ENCODE measurements at regions not wholly inside any gene's neighbourhood (a gene's known extent, or its start where the extent isn't known, plus 50 kb on each side); places are given as distances from the start of the nearest gene placed in this dataset.

- no peak for TF ChIP-seq CTCF (IDR thresholded peaks at IDR 0.05; ENCODE audit: low read depth, low read length)
- no peak overlapping the region for H3K4me3 ChIP-seq (replicated peaks in 1 of 2; ENCODE audit: low read depth in 2 of 2, low read length in 2 of 2)
- DNase-seq (ENCODE audit: low read depth in 2 of 2) = no peak
These were observed 132.6 kb downstream of the C1D start for GRCh38 chr2:67930156-67930555.

- no peak for DNase-seq (ENCODE audit: low read depth in 2 of 2)
- no peak for TF ChIP-seq CTCF (IDR thresholded peaks at IDR 0.05; ENCODE audit: low read depth, low read length)
- no peak overlapping the region for H3K4me3 ChIP-seq (replicated peaks in 1 of 2; ENCODE audit: low read depth in 2 of 2, low read length in 2 of 2)
These were observed 125.8 kb downstream of the C1D start for GRCh38 chr2:67936969-67937368.

- DNase-seq (ENCODE audit: low read depth in 2 of 2) = peak in 1 of 2 donors; percentile 34
- H3K4me3 ChIP-seq (replicated peaks in 1 of 2; ENCODE audit: low read depth in 2 of 2, low read length in 2 of 2) = no peak overlapping the region
- no peak for TF ChIP-seq CTCF (IDR thresholded peaks at IDR 0.05; ENCODE audit: low read depth, low read length)
These were observed 124.8 kb downstream of the C1D start for GRCh38 chr2:67938053-67938452.

GRCh38 chr2:67945056-67945455 is 117.7 kb downstream of the C1D start:
- H3K4me3 ChIP-seq (replicated peaks in 1 of 2; ENCODE audit: low read depth in 2 of 2, low read length in 2 of 2) = no peak overlapping the region
- TF ChIP-seq CTCF (IDR thresholded peaks at IDR 0.05; ENCODE audit: low read depth, low read length) = no peak
- no peak for DNase-seq (ENCODE audit: low read depth in 2 of 2)

GRCh38 chr2:67945940-67946339 is 116.9 kb downstream of the C1D start:
- H3K4me3 ChIP-seq (replicated peaks in 1 of 2; ENCODE audit: low read depth in 2 of 2, low read length in 2 of 2) = no peak overlapping the region
- DNase-seq (ENCODE audit: low read depth in 2 of 2) = peak in 1 of 2 donors; percentile 27
- TF ChIP-seq CTCF (IDR thresholded peaks at IDR 0.05; ENCODE audit: low read depth, low read length) = no peak

- DNase-seq (ENCODE audit: low read depth in 2 of 2) = no peak
- TF ChIP-seq CTCF (IDR thresholded peaks at IDR 0.05; ENCODE audit: low read depth, low read length) = no peak
- no peak overlapping the region for H3K4me3 ChIP-seq (replicated peaks in 1 of 2; ENCODE audit: low read depth in 2 of 2, low read length in 2 of 2)
These were observed 114.7 kb downstream of the C1D start for GRCh38 chr2:67948057-67948456.

GRCh38 chr2:67948506-67948905 is 114.3 kb downstream of the C1D start:
- no peak for TF ChIP-seq CTCF (IDR thresholded peaks at IDR 0.05; ENCODE audit: low read depth, low read length)
- no peak for DNase-seq (ENCODE audit: low read depth in 2 of 2)
- no peak overlapping the region for H3K4me3 ChIP-seq (replicated peaks in 1 of 2; ENCODE audit: low read depth in 2 of 2, low read length in 2 of 2)

All from cardiac fibroblast (primary cell).